ENCODE measurements at regions not wholly inside any gene's neighbourhood (a gene's known extent, or its start where the extent isn't known, plus 50 kb on each side); places are given as distances from the start of the nearest gene placed in this dataset.

GRCh38 chr14:106327234-106327633, 800.9 kb downstream of the TMEM121 start:
- TF ChIP-seq CTCF (conservative IDR thresholded peaks at IDR 0.05; ENCODE audit: low read depth, low read length) (no peak), EZH2 (IDR thresholded peaks at IDR 0.05; ENCODE audit: borderline replicate concordance, low read depth, low read length, poor library complexity, severe bottlenecking) (no peak)
